Kasumi-1 (cell line): ENCODE measurements at regions not wholly inside any gene's neighbourhood (a gene's known extent, or its start where the extent isn't known, plus 50 kb on each side); places are given as distances from the start of the nearest gene placed in this dataset.
"Not testable (repeated sequence)": the region's sequence is repeated elsewhere in the genome, so short reads cannot be mapped to it uniquely, and the experiment has no call there.

Experiments used
- DNase-seq, 2 experiments: peaks; one replicate each; lab custom pipeline; 2025; lab: John Stamatoyannopoulos, UW

- no peak for DNase-seq
Observed at GRCh38 chrX:25143596-25143995, 127.8 kb upstream of the ARX start.

- no peak for DNase-seq
Observed at GRCh38 chrX:25141684-25142083, 125.9 kb upstream of the ARX start.

GRCh38 chrX:25131055-25131454 lies 115.3 kb upstream of the ARX start:
- DNase-seq, result no peak

- no peak for DNase-seq
Observed at GRCh38 chrX:25130619-25131018, 114.9 kb upstream of the ARX start.

- no peak for DNase-seq
Observed at GRCh38 chrX:25125483-25125882, 109.7 kb upstream of the ARX start.

GRCh38 chrX:25124391-25124790 lies 108.6 kb upstream of the ARX start:
- DNase-seq, result no peak

- no peak for DNase-seq
Observed at GRCh38 chrX:25112156-25112555, 96.4 kb upstream of the ARX start.

GRCh38 chrX:25108481-25108880 lies 92.7 kb upstream of the ARX start:
- DNase-seq, result no peak

- no peak for DNase-seq
Observed at GRCh38 chrX:25105221-25105620, 89.5 kb upstream of the ARX start.

- DNase-seq, result no peak
Observed at GRCh38 chrX:25096522-25097045, 80.8 kb upstream of the ARX start.

- DNase-seq, result not testable (repeated sequence)
Observed at GRCh38 chrX:25091152-25091551, 75.4 kb upstream of the ARX start.

GRCh38 chrX:25084446-25084845 lies 68.7 kb upstream of the ARX start:
- no peak for DNase-seq

GRCh38 chrX:25083661-25084060 lies 67.9 kb upstream of the ARX start:
- no peak for DNase-seq

GRCh38 chrX:25079020-25079419 lies 63.3 kb upstream of the ARX start:
- no peak for DNase-seq

- no peak for DNase-seq
Observed at GRCh38 chrX:25076941-25077500, 61.3 kb upstream of the ARX start.

- peak; percentile 3 to 7 for DNase-seq
Observed at GRCh38 chrX:25072247-25072646, 56.5 kb upstream of the ARX start.

GRCh38 chrX:25070038-25070437 lies 54.3 kb upstream of the ARX start:
- DNase-seq, result no peak

- DNase-seq, result no peak
Observed at GRCh38 chrX:25069209-25069608, 53.4 kb upstream of the ARX start.

- no peak for DNase-seq
Observed at GRCh38 chrX:25068340-25068739, 52.6 kb upstream of the ARX start.

GRCh38 chrX:25067271-25068172 lies 51.8 kb upstream of the ARX start:
- no peak for DNase-seq

- DNase-seq, result no peak
Observed at GRCh38 chrX:25066131-25066530, 50.4 kb upstream of the ARX start.
